CD8-positive, alpha-beta memory T cell (primary cell): ENCODE measurements at regions not wholly inside any gene's neighbourhood (a gene's known extent, or its start where the extent isn't known, plus 50 kb on each side); places are given as distances from the start of the nearest gene placed in this dataset.
"Not testable (repeated sequence)": the region's sequence is repeated elsewhere in the genome, so short reads cannot be mapped to it uniquely, and the experiment has no call there.

Experiments used
- CTCF ChIA-PET: fragments of 350-600 bp; sonication (Branson Sonifier 250); formaldehyde crosslinking; loops from one replicate; lab custom pipeline; 2021; ENCODE audit warnings: antibody characterized with exemption; lab: Charles Lee
- POLR2A ChIA-PET: fragments of 350-600 bp; sonication (Branson Sonifier 250); formaldehyde crosslinking; loops from one replicate; lab custom pipeline; 2021; ENCODE audit warnings: antibody characterized with exemption; lab: Charles Lee
- DNase-seq, 5 donors: peaks; one replicate each; pipeline versions ENCODE4 v3.0.0 to v3.0.0-alpha.2; 2020 to 2022; ENCODE audit warnings: mixed read lengths in 1 of 5
- H3K27ac ChIP-seq: one replicate; pipeline ENCODE4 v1.7.0; 2013; ENCODE audit warnings: low read depth, mild to moderate bottlenecking, low read length, moderate library complexity
- H3K27me3 ChIP-seq: 2 replicates; pipeline ENCODE4 v1.7.0; 2013; ENCODE audit warnings: low read length, mild to moderate bottlenecking; ENCODE audit not compliant: insufficient read depth, poor library complexity, severe bottlenecking
- H3K36me3 ChIP-seq: 2 replicates; pipeline ENCODE4 v1.7.0; 2013; ENCODE audit warnings: mild to moderate bottlenecking, low read length, moderate library complexity; ENCODE audit not compliant: insufficient read depth
- H3K4me1 ChIP-seq: 2 replicates; pipeline ENCODE4 v1.7.0; 2013; ENCODE audit warnings: mild to moderate bottlenecking, low read length, moderate library complexity; ENCODE audit not compliant: insufficient read depth
- H3K4me3 ChIP-seq: 2 replicates; pipeline ENCODE4 v1.7.0; 2013; ENCODE audit warnings: mild to moderate bottlenecking, low read length
- H3K9me3 ChIP-seq: 2 replicates; pipeline ENCODE4 v1.7.0; 2013; ENCODE audit warnings: mild to moderate bottlenecking, low read length
- H3K27ac Mint-ChIP-seq, 8 donors: one replicate each; pipeline ENCODE4 v1.8.0; 2020 to 2021; ENCODE audit warnings: mixed read lengths in 8 of 8, mild to moderate bottlenecking in 6 of 8, inconsistent platforms in 3 of 8, moderate library complexity in 3 of 8
- H3K27me3 Mint-ChIP-seq, 2 donors: one replicate each; pipeline ENCODE4 v1.8.0; 2020 to 2021; ENCODE audit warnings: mixed read lengths in 2 of 2, mild to moderate bottlenecking in 1 of 2, moderate library complexity in 1 of 2
- H3K36me3 Mint-ChIP-seq, 3 donors: one replicate each; pipeline ENCODE4 v1.8.0; 2020 to 2021; ENCODE audit warnings: mixed read lengths in 3 of 3, inconsistent platforms in 1 of 3, mild to moderate bottlenecking in 1 of 3
- H3K4me1 Mint-ChIP-seq, 3 donors: one replicate each; pipeline ENCODE4 v1.8.0; 2020 to 2021; ENCODE audit warnings: mixed read lengths in 3 of 3, inconsistent platforms in 1 of 3, mild to moderate bottlenecking in 1 of 3
- H3K4me3 Mint-ChIP-seq, 7 donors: one replicate each; pipeline ENCODE4 v1.8.0; 2020 to 2021; ENCODE audit warnings: mixed read lengths in 7 of 7, mild to moderate bottlenecking in 6 of 7, moderate library complexity in 4 of 7, inconsistent platforms in 2 of 7
- H3K9me3 Mint-ChIP-seq, 5 donors: one replicate each; pipeline ENCODE4 v1.8.0; 2020 to 2022; ENCODE audit warnings: mixed read lengths in 5 of 5, mild to moderate bottlenecking in 3 of 5, moderate library complexity in 2 of 5, inconsistent platforms in 1 of 5

GRCh38 chr7:46594831-46595230 lies 673.8 kb upstream of the IGFBP3 start:
- H3K4me1 ChIP-seq, H3K36me3 Mint-ChIP-seq, H3K4me1 Mint-ChIP-seq, CTCF ChIA-PET, H3K27me3 ChIP-seq, H3K36me3 ChIP-seq, H3K27ac Mint-ChIP-seq, H3K4me3 Mint-ChIP-seq, H3K4me3 ChIP-seq, H3K27ac ChIP-seq, DNase-seq, H3K9me3 ChIP-seq, POLR2A ChIA-PET, H3K27me3 Mint-ChIP-seq: not testable (repeated sequence)
- H3K9me3 Mint-ChIP-seq, result peaks cover 5 to 20% (median 10%) of the 10 kb centered on the region in 5 donors

GRCh38 chr7:46590918-46591905 lies 670.1 kb upstream of the IGFBP3 start:
- POLR2A ChIA-PET, H3K4me3 ChIP-seq, H3K27ac ChIP-seq, H3K9me3 ChIP-seq, H3K4me1 Mint-ChIP-seq, DNase-seq, H3K4me3 Mint-ChIP-seq, H3K4me1 ChIP-seq, H3K27me3 ChIP-seq, CTCF ChIA-PET, H3K36me3 Mint-ChIP-seq, H3K27me3 Mint-ChIP-seq, H3K36me3 ChIP-seq, H3K27ac Mint-ChIP-seq: not testable (repeated sequence)
- H3K9me3 Mint-ChIP-seq, result peaks cover 5 to 16% (median 13%) of the 10 kb centered on the region in 5 donors

GRCh38 chr7:46589286-46589685 lies 668.2 kb upstream of the IGFBP3 start:
- Histone ChIP-seq H3K9me3 (no peaks in the 10 kb centered on the region), H3K36me3 (no peaks in the 10 kb centered on the region), H3K4me1 (no peaks in the 10 kb centered on the region), H3K27me3 (no peaks in the 10 kb centered on the region), H3K27ac (no peak overlapping the region), H3K4me3 (no peak overlapping the region)
- H3K9me3 Mint-ChIP-seq, result peaks cover 5 to 16% (median 9%) of the 10 kb centered on the region in 5 donors
- H3K4me1 Mint-ChIP-seq, result no peaks in the 10 kb centered on the region
- H3K27me3 Mint-ChIP-seq, result no peaks in the 10 kb centered on the region
- no peak overlapping the region for H3K4me3 Mint-ChIP-seq
- H3K36me3 Mint-ChIP-seq, result no peaks in the 10 kb centered on the region
- no peak for DNase-seq
- ChIA-PET POLR2A (no interaction called here), CTCF (no interaction called here)
- H3K27ac Mint-ChIP-seq, result no peak overlapping the region

GRCh38 chr7:46586406-46586805 lies 665.3 kb upstream of the IGFBP3 start:
- Mint-ChIP-seq H3K27me3 (no peaks in the 10 kb centered on the region), H3K36me3 (no peaks in the 10 kb centered on the region), H3K4me1 (no peaks in the 10 kb centered on the region), H3K27ac (no peak overlapping the region), H3K9me3 (peaks cover 0 to 9% (median 3%) of the 10 kb centered on the region in 5 donors), H3K4me3 (no peak overlapping the region)
- Histone ChIP-seq H3K27me3 (no peaks in the 10 kb centered on the region), H3K27ac (no peak overlapping the region), H3K4me1 (no peaks in the 10 kb centered on the region), H3K4me3 (no peak overlapping the region), H3K9me3 (no peaks in the 10 kb centered on the region), H3K36me3 (no peaks in the 10 kb centered on the region)
- ChIA-PET POLR2A (no interaction called here), CTCF (no interaction called here)
- DNase-seq, result no peak

- no peak for DNase-seq
- H3K4me1 ChIP-seq, result no peaks in the 10 kb centered on the region
- ChIA-PET POLR2A (no interaction called here), CTCF (no interaction called here)
- no peaks in the 10 kb centered on the region for H3K27me3 ChIP-seq
- Mint-ChIP-seq H3K27me3 (no peaks in the 10 kb centered on the region), H3K27ac (no peak overlapping the region), H3K4me3 (no peak overlapping the region), H3K9me3 (peaks cover 0 to 3% (median 3%) of the 10 kb centered on the region in 5 donors), H3K4me1 (no peaks in the 10 kb centered on the region), H3K36me3 (no peaks in the 10 kb centered on the region)
- no peaks in the 10 kb centered on the region for H3K9me3 ChIP-seq
- H3K36me3 ChIP-seq, result no peaks in the 10 kb centered on the region
- H3K27ac ChIP-seq, result no peak overlapping the region
- H3K4me3 ChIP-seq, result no peak overlapping the region
Measured at GRCh38 chr7:46583656-46584055, 662.6 kb upstream of the IGFBP3 start.

- H3K4me3 Mint-ChIP-seq, result no peak overlapping the region
- H3K27me3 ChIP-seq, result no peaks in the 10 kb centered on the region
- H3K27ac ChIP-seq, result no peak overlapping the region
- no peak overlapping the region for H3K27ac Mint-ChIP-seq
- no peaks in the 10 kb centered on the region for H3K36me3 Mint-ChIP-seq
- no peak overlapping the region for H3K4me3 ChIP-seq
- ChIA-PET POLR2A (no interaction called here), CTCF (no interaction called here)
- no peaks in the 10 kb centered on the region for H3K4me1 ChIP-seq
- H3K9me3 Mint-ChIP-seq, result peaks cover 0 to 9% (median 6%) of the 10 kb centered on the region in 5 donors
- no peaks in the 10 kb centered on the region for H3K27me3 Mint-ChIP-seq
- no peak for DNase-seq
- no peaks in the 10 kb centered on the region for H3K4me1 Mint-ChIP-seq
- no peaks in the 10 kb centered on the region for H3K36me3 ChIP-seq
- no peaks in the 10 kb centered on the region for H3K9me3 ChIP-seq
Measured at GRCh38 chr7:46581268-46581667, 660.2 kb upstream of the IGFBP3 start.

GRCh38 chr7:46580766-46581165 lies 659.7 kb upstream of the IGFBP3 start:
- no peaks in the 10 kb centered on the region for H3K27me3 ChIP-seq
- no peaks in the 10 kb centered on the region for H3K27me3 Mint-ChIP-seq
- no peak overlapping the region for H3K27ac ChIP-seq
- H3K4me1 Mint-ChIP-seq, result no peaks in the 10 kb centered on the region
- no peaks in the 10 kb centered on the region for H3K36me3 Mint-ChIP-seq
- DNase-seq, result no peak
- no peak overlapping the region for H3K4me3 Mint-ChIP-seq
- H3K9me3 Mint-ChIP-seq, result peaks cover 0 to 9% (median 6%) of the 10 kb centered on the region in 5 donors
- H3K4me1 ChIP-seq, result no peaks in the 10 kb centered on the region
- H3K36me3 ChIP-seq, result no peaks in the 10 kb centered on the region
- no peak overlapping the region for H3K4me3 ChIP-seq
- H3K27ac Mint-ChIP-seq, result no peak overlapping the region
- H3K9me3 ChIP-seq, result no peaks in the 10 kb centered on the region
- POLR2A ChIA-PET, result no interaction called here
- CTCF ChIA-PET, result no interaction called here

GRCh38 chr7:46577394-46577793 lies 656.3 kb upstream of the IGFBP3 start:
- Histone ChIP-seq H3K9me3 (no peaks in the 10 kb centered on the region), H3K27me3 (no peaks in the 10 kb centered on the region), H3K4me1 (no peaks in the 10 kb centered on the region), H3K36me3 (no peaks in the 10 kb centered on the region), H3K27ac (no peak overlapping the region), H3K4me3 (no peak overlapping the region)
- peaks cover under 1 to 21% (median 8%) of the 10 kb centered on the region in 5 donors for H3K9me3 Mint-ChIP-seq
- no peaks in the 10 kb centered on the region for H3K4me1 Mint-ChIP-seq
- POLR2A ChIA-PET, result no interaction called here
- H3K4me3 Mint-ChIP-seq, result no peak overlapping the region
- CTCF ChIA-PET, result no interaction called here
- DNase-seq, result no peak
- peaks cover 0 to 1% of the 10 kb centered on the region in 2 donors for H3K27me3 Mint-ChIP-seq
- H3K27ac Mint-ChIP-seq, result no peak overlapping the region
- no peaks in the 10 kb centered on the region for H3K36me3 Mint-ChIP-seq
